Left ventricle myocardium superior (tissue), 1 donor: ENCODE measurements at regions not wholly inside any gene's neighbourhood (a gene's known extent, or its start where the extent isn't known, plus 50 kb on each side); places are given as distances from the start of the nearest gene placed in this dataset.
A peak's percentile ranks its signal among the peaks of the same experiment; 100 is the strongest.

Source experiments
- ATAC-seq: fragments of 200-7000 bp; cut with Tn5 transposase; one replicate; pipeline ENCODE4 v1.9.1; 2020; ENCODE audit warnings: mild to moderate bottlenecking, moderate library complexity
- DNase-seq: peaks from one replicate; pipeline ENCODE4 v3.0.0-alpha.2; 2020
- intact Hi-C: fragments of 100-400 bp; cut with micrococcal nuclease; formaldehyde crosslinking; loops from one replicate; pipeline ENCODE4 v1.11.0; 2022
- donor health status: DM: no; HTN: yes; CAD: no; lungs with severe emphysema.

GRCh38 chr5:135643881-135644766 is 65.3 kb upstream of the CXCL14 start:
- ATAC-seq (no peak), DNase-seq (no peak)
- intact Hi-C loops, result no loop called here

DNA sequence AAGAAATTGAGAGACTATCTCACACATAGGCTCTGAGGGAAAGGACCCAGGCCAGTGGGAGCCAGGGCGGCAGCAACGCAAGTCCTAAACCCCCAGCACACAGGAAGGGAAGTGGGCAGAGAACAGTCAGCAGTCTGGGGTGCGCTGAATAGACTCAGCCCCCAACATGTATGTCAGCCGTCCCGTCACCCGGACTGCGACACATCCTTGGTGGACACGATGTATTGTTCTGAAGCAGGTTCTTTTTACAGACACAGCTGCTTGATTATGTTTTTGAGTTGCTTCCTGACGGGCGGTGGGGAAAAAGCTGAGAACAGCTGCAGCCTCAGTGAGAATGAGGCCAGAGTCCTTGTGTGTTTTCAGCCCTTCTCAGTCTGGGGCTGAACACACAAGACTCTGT is 64.1 kb upstream of the CXCL14 start:
- intact Hi-C loops, result no loop called here
- ATAC-seq, result peak; percentile 37
- DNase-seq, result no peak

- DNase-seq (no peak), ATAC-seq (peak; percentile 27)
- intact Hi-C loops, result no loop called here
Observed at GRCh38 chr5:135642488-135642870, 63.7 kb upstream of the CXCL14 start.

GRCh38 chr5:135641734-135642487 is 63.1 kb upstream of the CXCL14 start:
- intact Hi-C loops, result no loop called here
- ATAC-seq, result peak; percentile 40
- DNase-seq, result no peak

- intact Hi-C loops, result no loop called here
- no peak for DNase-seq
- ATAC-seq, result no peak
Observed at GRCh38 chr5:135641319-135641718, 62.5 kb upstream of the CXCL14 start.

DNA sequence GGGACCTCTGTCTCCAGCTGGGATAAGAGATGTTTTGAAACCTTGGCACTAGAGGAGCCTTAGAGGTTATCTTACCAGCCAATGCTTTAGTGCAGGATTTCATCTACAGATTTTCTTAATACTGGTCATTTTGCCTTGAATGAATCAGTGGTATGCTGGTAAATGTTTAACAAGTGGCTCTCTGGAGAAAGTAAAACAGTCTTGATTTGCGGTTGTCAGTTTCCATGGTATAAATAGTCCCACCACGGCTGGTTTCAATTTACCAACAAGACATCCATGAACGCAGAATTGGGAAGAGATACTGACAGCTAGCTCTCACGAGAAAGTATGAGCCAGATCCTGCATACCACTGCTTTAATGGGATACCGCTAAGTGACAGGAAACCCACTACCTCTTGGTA is 56.7 kb upstream of the CXCL14 start:
- DNase-seq (no peak), ATAC-seq (no peak)
- intact Hi-C loops, result no loop called here

- no peak for DNase-seq
- intact Hi-C loops, result no loop called here
Observed at GRCh38 chr5:135632798-135633197, 54.0 kb upstream of the CXCL14 start.

GRCh38 chr5:135631391-135631790 is 52.6 kb upstream of the CXCL14 start:
- ATAC-seq, result no peak
- intact Hi-C loops, result no loop called here
- no peak for DNase-seq

More at GRCh38 chr5:135632798-135633197, 54.0 kb upstream of the CXCL14 start:
- ATAC-seq, result no peak

DNA sequence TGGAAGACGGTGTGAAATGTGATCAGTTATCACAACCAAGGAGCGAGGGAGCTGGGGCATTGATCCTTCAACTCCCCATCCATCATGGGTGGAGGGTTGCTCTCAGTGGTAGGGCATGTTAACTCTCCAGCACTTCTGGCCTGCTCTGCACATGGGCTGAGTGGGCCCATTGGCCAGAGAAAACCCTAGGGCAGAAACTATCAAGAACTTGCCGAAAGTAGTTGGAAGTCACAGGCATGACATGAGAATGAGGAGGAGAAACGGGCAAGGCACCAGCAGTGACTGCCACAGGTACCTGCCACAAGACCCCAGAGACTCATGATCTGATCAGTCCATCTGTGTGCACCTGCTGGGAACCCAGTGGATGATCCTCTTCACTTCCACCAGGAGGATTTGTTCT is 50.9 kb upstream of the CXCL14 start:
- intact Hi-C loops, result no loop called here
- no peak for DNase-seq
- ATAC-seq, result no peak

DNA sequence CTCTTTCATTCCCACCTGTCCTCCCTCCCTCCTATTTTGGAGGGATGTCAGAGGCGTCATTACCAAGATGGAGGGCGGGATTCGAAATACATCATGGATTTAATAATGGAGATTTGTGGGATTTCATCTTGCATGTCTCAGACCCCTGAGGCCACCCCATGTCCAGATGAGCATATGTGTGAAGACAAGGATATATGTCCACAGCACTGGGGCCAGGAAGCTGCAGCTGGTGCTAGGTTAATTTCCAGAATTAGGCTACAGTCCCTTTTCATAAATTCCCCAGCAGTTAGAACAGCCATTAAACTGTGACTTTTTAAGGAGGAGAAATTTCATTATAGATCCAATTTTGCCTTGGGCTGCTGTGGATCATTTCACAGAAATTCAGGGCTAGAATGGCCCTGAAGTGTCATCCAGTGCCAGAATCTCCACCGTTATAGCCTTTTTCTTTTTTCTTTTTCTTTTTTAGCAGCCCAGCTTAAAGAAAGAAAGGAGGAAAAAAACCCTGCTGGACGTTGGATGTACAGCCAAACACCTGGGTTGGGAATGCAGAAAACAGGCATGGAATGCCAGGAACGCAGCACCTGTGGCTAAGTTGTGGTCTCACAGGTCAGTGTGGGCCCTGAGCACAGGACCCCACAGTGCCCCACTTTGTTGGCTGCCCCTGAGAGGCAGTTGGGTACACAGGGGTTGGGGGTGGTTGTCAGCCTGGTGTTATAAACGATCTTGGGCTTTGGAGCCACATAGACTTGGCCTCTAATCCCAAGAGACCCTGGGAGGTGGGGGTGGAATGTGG is 50.2 kb upstream of the CXCL14 start:
- DNase-seq (no peak), ATAC-seq (no peak)
- intact Hi-C loops, result no loop called here
